ENCODE measurements at regions not wholly inside any gene's neighbourhood (a gene's known extent, or its start where the extent isn't known, plus 50 kb on each side); places are given as distances from the start of the nearest gene placed in this dataset.

DNA sequence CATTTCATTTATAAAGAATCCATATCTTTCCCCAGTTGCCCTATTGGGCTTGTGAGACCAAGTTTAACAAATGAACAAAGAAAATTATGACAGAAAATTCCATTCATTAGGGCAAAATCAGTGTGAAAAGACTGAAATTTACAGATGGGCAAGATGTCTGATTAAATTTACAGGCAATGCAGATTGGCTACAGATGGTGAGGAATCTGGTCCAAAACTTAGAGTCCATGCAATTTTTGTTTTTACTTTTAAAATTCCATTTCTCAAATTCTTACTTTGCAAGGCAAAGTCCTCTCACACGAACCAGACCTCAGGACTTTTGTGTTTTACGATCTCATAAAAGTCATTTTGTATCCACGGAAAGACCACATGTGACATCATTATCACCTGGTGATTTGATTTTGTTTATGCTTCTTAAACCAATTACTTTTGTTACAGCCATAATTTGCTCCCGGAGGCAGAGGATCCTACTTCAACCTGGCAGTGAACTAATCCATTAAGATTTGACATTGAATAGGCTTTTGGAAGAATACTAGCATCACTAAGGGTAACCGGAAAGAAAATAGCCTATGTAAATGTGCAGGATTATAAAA lies 843.7 kb upstream of the CHORDC1 start:
- TF ChIP-seq MAX (IDR thresholded peaks at IDR 0.05) (no peak), TEAD4 (IDR thresholded peaks at IDR 0.05) (no peak), CEBPB (IDR thresholded peaks at IDR 0.05) (no peak), ZBTB7A (IDR thresholded peaks at IDR 0.05; ENCODE audit: low read depth) (no peak), EGR1 (IDR thresholded peaks at IDR 0.05) (no peak), USF1 (IDR thresholded peaks at IDR 0.05) (no peak), FOXM1 (IDR thresholded peaks at IDR 0.05; ENCODE audit: borderline replicate concordance, low read depth) (no peak)
- TF ChIP-seq, protein P1, sequence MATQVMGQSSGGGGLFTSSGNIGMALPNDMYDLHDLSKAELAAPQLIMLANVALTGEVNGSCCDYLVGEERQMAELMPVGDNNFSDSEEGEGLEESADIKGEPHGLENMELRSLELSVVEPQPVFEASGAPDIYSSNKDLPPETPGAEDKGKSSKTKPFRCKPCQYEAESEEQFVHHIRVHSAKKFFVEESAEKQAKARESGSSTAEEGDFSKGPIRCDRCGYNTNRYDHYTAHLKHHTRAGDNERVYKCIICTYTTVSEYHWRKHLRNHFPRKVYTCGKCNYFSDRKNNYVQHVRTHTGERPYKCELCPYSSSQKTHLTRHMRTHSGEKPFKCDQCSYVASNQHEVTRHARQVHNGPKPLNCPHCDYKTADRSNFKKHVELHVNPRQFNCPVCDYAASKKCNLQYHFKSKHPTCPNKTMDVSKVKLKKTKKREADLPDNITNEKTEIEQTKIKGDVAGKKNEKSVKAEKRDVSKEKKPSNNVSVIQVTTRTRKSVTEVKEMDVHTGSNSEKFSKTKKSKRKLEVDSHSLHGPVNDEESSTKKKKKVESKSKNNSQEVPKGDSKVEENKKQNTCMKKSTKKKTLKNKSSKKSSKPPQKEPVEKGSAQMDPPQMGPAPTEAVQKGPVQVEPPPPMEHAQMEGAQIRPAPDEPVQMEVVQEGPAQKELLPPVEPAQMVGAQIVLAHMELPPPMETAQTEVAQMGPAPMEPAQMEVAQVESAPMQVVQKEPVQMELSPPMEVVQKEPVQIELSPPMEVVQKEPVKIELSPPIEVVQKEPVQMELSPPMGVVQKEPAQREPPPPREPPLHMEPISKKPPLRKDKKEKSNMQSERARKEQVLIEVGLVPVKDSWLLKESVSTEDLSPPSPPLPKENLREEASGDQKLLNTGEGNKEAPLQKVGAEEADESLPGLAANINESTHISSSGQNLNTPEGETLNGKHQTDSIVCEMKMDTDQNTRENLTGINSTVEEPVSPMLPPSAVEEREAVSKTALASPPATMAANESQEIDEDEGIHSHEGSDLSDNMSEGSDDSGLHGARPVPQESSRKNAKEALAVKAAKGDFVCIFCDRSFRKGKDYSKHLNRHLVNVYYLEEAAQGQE (IDR thresholded peaks at IDR 0.05; ENCODE audit: low read depth) = no peak

GRCh38 chr11:91047882-91048281 lies 825.0 kb upstream of the CHORDC1 start:
- TF ChIP-seq TEAD4 (IDR thresholded peaks at IDR 0.05) (no peak), TAF1 (IDR thresholded peaks at IDR 0.05; ENCODE audit: low read depth) (no peak), TCF12 (IDR thresholded peaks at IDR 0.05; ENCODE audit: low read depth) (no peak), EGR1 (IDR thresholded peaks at IDR 0.05) (no peak), ZBTB7A (IDR thresholded peaks at IDR 0.05; ENCODE audit: low read depth) (no peak), USF1 (IDR thresholded peaks at IDR 0.05) (no peak), CEBPB (IDR thresholded peaks at IDR 0.05) (no peak)

- TF ChIP-seq MAX (IDR thresholded peaks at IDR 0.05) (no peak), CEBPB (IDR thresholded peaks at IDR 0.05) (no peak), CREB1 (IDR thresholded peaks at IDR 0.05; ENCODE audit: low read depth) (no peak)
Observed at GRCh38 chr11:91046261-91046660, 823.4 kb upstream of the CHORDC1 start.

DNA sequence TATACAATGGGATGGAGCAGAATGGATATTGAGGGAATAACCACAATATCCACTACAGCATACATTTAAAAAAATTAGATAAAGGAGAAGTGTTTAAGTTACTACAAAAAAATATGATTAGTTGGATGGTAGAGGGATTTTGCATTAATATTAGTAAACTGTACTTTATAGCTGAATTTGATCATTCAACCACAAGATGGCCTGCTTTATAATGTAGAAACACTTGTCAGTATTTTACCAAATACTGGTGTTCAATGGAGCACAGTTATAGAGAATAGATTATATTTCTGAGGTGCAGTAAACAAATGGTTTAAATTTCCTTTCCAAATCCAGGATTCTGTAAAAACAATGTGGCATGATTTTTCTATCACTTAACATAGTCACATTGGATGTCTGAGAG lies 818.8 kb upstream of the CHORDC1 start:
- TF ChIP-seq RAD21 (IDR thresholded peaks at IDR 0.05; ENCODE audit: low read depth) = peak; percentile 22; the same call in 1 of the 2 replicates
- no peak for TF ChIP-seq TCF12 (IDR thresholded peaks at IDR 0.05; ENCODE audit: low read depth)

GRCh38 chr11:91023731-91024130 lies 800.9 kb upstream of the CHORDC1 start:
- TF ChIP-seq TEAD4 (IDR thresholded peaks at IDR 0.05) (no peak), ZBTB7A (IDR thresholded peaks at IDR 0.05; ENCODE audit: low read depth) (no peak)
- TF ChIP-seq, protein P1 (IDR thresholded peaks at IDR 0.05; ENCODE audit: low read depth) = no peak

GRCh38 chr11:91011503-91011902 lies 788.7 kb upstream of the CHORDC1 start:
- TF ChIP-seq USF1 (IDR thresholded peaks at IDR 0.05) (no peak), RAD21 (IDR thresholded peaks at IDR 0.05; ENCODE audit: low read depth) (no peak), NFIC (IDR thresholded peaks at IDR 0.05) (no peak), TAF1 (IDR thresholded peaks at IDR 0.05; ENCODE audit: low read depth) (no peak), YY1 (IDR thresholded peaks at IDR 0.05; ENCODE audit: low read depth) (no peak), EGR1 (IDR thresholded peaks at IDR 0.05) (no peak), TCF12 (IDR thresholded peaks at IDR 0.05; ENCODE audit: low read depth) (no peak), FOXM1 (IDR thresholded peaks at IDR 0.05; ENCODE audit: borderline replicate concordance, low read depth) (no peak), ZBTB7A (IDR thresholded peaks at IDR 0.05; ENCODE audit: low read depth) (no peak), MAX (IDR thresholded peaks at IDR 0.05) (no peak), CREB1 (IDR thresholded peaks at IDR 0.05; ENCODE audit: low read depth) (no peak), EP300 (IDR thresholded peaks at IDR 0.05; ENCODE audit: borderline replicate concordance) (no peak), TEAD4 (IDR thresholded peaks at IDR 0.05) (no peak), CEBPB (IDR thresholded peaks at IDR 0.05) (no peak)
- TF ChIP-seq, protein P1 (IDR thresholded peaks at IDR 0.05; ENCODE audit: low read depth) = no peak

All from Ishikawa (cell line).